GM19468 (cell line): ENCODE measurements at regions not wholly inside any gene's neighbourhood (a gene's known extent, or its start where the extent isn't known, plus 50 kb on each side); places are given as distances from the start of the nearest gene placed in this dataset.
"Not testable (repeated sequence)": the region's sequence is repeated elsewhere in the genome, so short reads cannot be mapped to it uniquely, and the experiment has no call there.

ENCODE experiments used
- ATAC-seq: cut with Tn5 transposase; IDR thresholded peaks from one replicate; pipeline ENCODE4 v1.9.1; 2021; ENCODE audit warnings: mild to moderate bottlenecking, moderate library complexity, moderate number of reproducible peaks; ENCODE audit not compliant: unreplicated experiment; ENCODE audit errors: extremely low read depth

GRCh38 chr15:77910030-77910911 is 167.2 kb downstream of the TBC1D2B start:
- ATAC-seq: not testable (repeated sequence)

- ATAC-seq: no peak
Observed at GRCh38 chr15:77909182-77909940, 168.2 kb downstream of the TBC1D2B start.

GRCh38 chr15:77908752-77909111 is 168.8 kb downstream of the TBC1D2B start:
- not testable (repeated sequence) for ATAC-seq

GRCh38 chr15:77907824-77908751 is 169.4 kb downstream of the TBC1D2B start:
- no peak for ATAC-seq

GRCh38 chr15:77906062-77906990 is 171.2 kb downstream of the TBC1D2B start:
- not testable (repeated sequence) for ATAC-seq

GRCh38 chr15:77905301-77905920 is 172.1 kb downstream of the TBC1D2B start:
- ATAC-seq: no peak

GRCh38 chr15:77904901-77905300 is 172.6 kb downstream of the TBC1D2B start:
- ATAC-seq: no peak

- no peak for ATAC-seq
Observed at GRCh38 chr15:77904436-77904821, 173.1 kb downstream of the TBC1D2B start.

- ATAC-seq: not testable (repeated sequence)
Observed at GRCh38 chr15:77903761-77904435, 173.6 kb downstream of the TBC1D2B start.

GRCh38 chr15:77902921-77903760 is 174.4 kb downstream of the TBC1D2B start:
- ATAC-seq: not testable (repeated sequence)

GRCh38 chr15:77901921-77902750 is 175.4 kb downstream of the TBC1D2B start:
- no peak for ATAC-seq

GRCh38 chr15:77901251-77901881 is 176.1 kb downstream of the TBC1D2B start:
- no peak for ATAC-seq

GRCh38 chr15:77900331-77900963 is 177.1 kb downstream of the TBC1D2B start:
- ATAC-seq: not testable (repeated sequence)

- not testable (repeated sequence) for ATAC-seq
Observed at GRCh38 chr15:77899776-77900175, 177.7 kb downstream of the TBC1D2B start.
